ENCODE measurements at regions not wholly inside any gene's neighbourhood (a gene's known extent, or its start where the extent isn't known, plus 50 kb on each side); places are given as distances from the start of the nearest gene placed in this dataset.

GRCh38 chr9:26331223-26331622 is 561.4 kb downstream of the CAAP1 start:
- TF ChIP-seq CTCF (conservative IDR thresholded peaks at IDR 0.05; ENCODE audit: low read length) (no peak), EZH2phosphoT487 (IDR thresholded peaks at IDR 0.05; ENCODE audit: borderline replicate concordance, low read depth, low read length) (no peak)

All from OCI-LY7 (cell line).